Esophagus muscularis mucosa (tissue), 4 donors: ENCODE measurements at regions not wholly inside any gene's neighbourhood (a gene's known extent, or its start where the extent isn't known, plus 50 kb on each side); places are given as distances from the start of the nearest gene placed in this dataset.
"Not testable (repeated sequence)": the region's sequence is repeated elsewhere in the genome, so short reads cannot be mapped to it uniquely, and the experiment has no call there.

Experiments
- DNase-seq: peaks from one replicate; pipeline ENCODE4 v3.0.0-alpha.2; 2017; ENCODE audit errors: extremely low spot score
- H3K27ac ChIP-seq, 4 donors: fragments of 200-600 bp; sonication (generic); replicated peaks in 1 of 4; 1 replicate in 3 of 4; 2 replicates in 1 of 4; pipeline ENCODE4 v1.5.1; 2016 to 2019; ENCODE audit warnings: mild to moderate bottlenecking in 1 of 4
- H3K27me3 ChIP-seq, 4 donors: fragments of 200-600 bp; sonication (generic); one replicate each; pipeline versions ENCODE4 v1.5.1 to v1.6.0; 2016 to 2019
- H3K36me3 ChIP-seq, 4 donors: fragments of 200-600 bp; sonication (generic); one replicate each; pipeline ENCODE4 v1.5.1; 2016 to 2019
- H3K4me1 ChIP-seq, 4 donors: fragments of 200-600 bp; sonication (generic); one replicate each; pipeline ENCODE4 v1.5.1; 2016 to 2019
- H3K4me3 ChIP-seq, 4 donors: fragments of 200-600 bp; sonication (generic); 1 replicate in 2 of 4; 2 replicates in 2 of 4; pipeline ENCODE4 v1.5.1; 2016 to 2019; ENCODE audit warnings: mild to moderate bottlenecking in 4 of 4, moderate library complexity in 1 of 4
- H3K9me3 ChIP-seq, 4 donors: fragments of 200-600 bp; sonication (generic); 1 replicate in 3 of 4; 2 replicates in 1 of 4; pipeline ENCODE4 v1.5.1; 2016 to 2019
- CTCF ChIP-seq, 3 experiments: fragments of 200-600 bp in 2 of 3; fragments of 450-650 bp in 1 of 3; sonication (generic) in 2 of 3; IDR thresholded peaks; one replicate each; pipeline ENCODE4 v1.5.1; 2017 to 2019; ENCODE audit warnings: antibody characterized with exemption in 3 of 3, mild to moderate bottlenecking in 2 of 3, moderate library complexity in 1 of 3
- EP300 ChIP-seq: sonication (generic); formaldehyde crosslinking; IDR thresholded peaks from one replicate; pipeline ENCODE4 v1.6.1; 2017; ENCODE audit warnings: antibody characterized with exemption
- POLR2A ChIP-seq: fragments of 450-650 bp; IDR thresholded peaks from one replicate; pipeline ENCODE4 v1.6.1; 2017; ENCODE audit warnings: antibody characterized with exemption, moderate library complexity, mild to moderate bottlenecking, low read depth
- POLR2AphosphoS5 ChIP-seq, 2 donors: sonication (generic); formaldehyde crosslinking; IDR thresholded peaks; one replicate each; pipeline ENCODE4 v1.6.1; 2017; ENCODE audit warnings: antibody characterized with exemption in 2 of 2
- WGBS: methylation state at CpG from one replicate; pipeline ENCODE4 v1.1.5; 2018; 5-methylcytosine and 5-hydroxymethylcytosine counted together
- intact Hi-C: fragments of 100-400 bp; cut with DNase I; formaldehyde crosslinking; loops from one replicate; pipeline ENCODE4 v1.15.1; 2023

GRCh38 chr21:16117331-16117730, 387.5 kb downstream of the USP25 start:
- 62% methylated on average over 4 of the region's 4 CpGs for WGBS
- intact Hi-C loops: no loop called here
- TF ChIP-seq CTCF (IDR thresholded peaks at IDR 0.05): no peak
- no peak for TF ChIP-seq POLR2AphosphoS5 (IDR thresholded peaks at IDR 0.05)
- no peak for TF ChIP-seq EP300
- TF ChIP-seq POLR2A: no peak
- H3K4me1 ChIP-seq: no peaks in the 10 kb centered on the region
- DNase-seq: no peak
- peaks cover 0 to 8% (median 0%) of the 10 kb centered on the region in 4 donors for H3K9me3 ChIP-seq
- H3K27me3 ChIP-seq: no peaks in the 10 kb centered on the region
- H3K36me3 ChIP-seq: no peaks in the 10 kb centered on the region
- peak overlapping the region; percentile 6 to 41 (median 31) for H3K27ac ChIP-seq
- peak overlapping the region in 2 of 4 donors; percentile 2 to 12 for H3K4me3 ChIP-seq

GRCh38 chr21:16117851-16118590, 388.2 kb downstream of the USP25 start:
- no peak for TF ChIP-seq POLR2A
- no peak for TF ChIP-seq POLR2AphosphoS5 (IDR thresholded peaks at IDR 0.05)
- no peak for TF ChIP-seq EP300
- TF ChIP-seq CTCF (IDR thresholded peaks at IDR 0.05): no peak
- H3K9me3 ChIP-seq: peaks cover 0 to 12% (median 0%) of the 10 kb centered on the region in 4 donors
- WGBS: 38% methylated on average over 8 of the region's 8 CpGs
- no peaks in the 10 kb centered on the region for H3K27me3 ChIP-seq
- no peaks in the 10 kb centered on the region for H3K36me3 ChIP-seq
- intact Hi-C loops: no loop called here
- DNase-seq: no peak
- peak overlapping the region; percentile 6 to 41 (median 31) for H3K27ac ChIP-seq
- H3K4me1 ChIP-seq: no peaks in the 10 kb centered on the region
- H3K4me3 ChIP-seq: peak overlapping the region in 2 of 4 donors; percentile 5 to 12

- H3K9me3 ChIP-seq: peaks cover 0 to 7% (median 0%) of the 10 kb centered on the region in 4 donors
- H3K27ac ChIP-seq: peak overlapping the region in 1 of 4 donors; percentile 29
- no peak overlapping the region for H3K4me3 ChIP-seq
- peaks cover 0 to 5% (median 0%) of the 10 kb centered on the region in 4 donors for H3K4me1 ChIP-seq
- 74% methylated on average over 5 of the region's 5 CpGs for WGBS
- no peaks in the 10 kb centered on the region for H3K36me3 ChIP-seq
- DNase-seq: no peak
- intact Hi-C loops: loop anchor here (5.0 kb wide), 1 partner anchor 33 kb away; no protein-coding TSS in a partner anchor
- TF ChIP-seq POLR2AphosphoS5 (IDR thresholded peaks at IDR 0.05) (no peak), CTCF (IDR thresholded peaks at IDR 0.05) (no peak), EP300 (no peak), POLR2A (no peak)
- H3K27me3 ChIP-seq: no peaks in the 10 kb centered on the region
Measured at GRCh38 chr21:16124378-16125138, 394.8 kb downstream of the USP25 start.

- no peaks in the 10 kb centered on the region for H3K36me3 ChIP-seq
- no peaks in the 10 kb centered on the region for H3K27me3 ChIP-seq
- TF ChIP-seq POLR2A (no peak), POLR2AphosphoS5 (IDR thresholded peaks at IDR 0.05) (no peak), CTCF (IDR thresholded peaks at IDR 0.05) (no peak), EP300 (no peak)
- peaks cover 0 to 5% (median 0%) of the 10 kb centered on the region in 4 donors for H3K4me1 ChIP-seq
- no peak for DNase-seq
- intact Hi-C loops: no loop called here
- peak overlapping the region in 1 of 4 donors; percentile 29 for H3K27ac ChIP-seq
- H3K9me3 ChIP-seq: peaks cover 0 to 10% (median 1%) of the 10 kb centered on the region in 4 donors
- H3K4me3 ChIP-seq: no peak overlapping the region
- 64% methylated on average over 6 of the region's 6 CpGs for WGBS
Measured at GRCh38 chr21:16125274-16125673, 395.5 kb downstream of the USP25 start.

- H3K4me1 ChIP-seq, H3K9me3 ChIP-seq, H3K27me3 ChIP-seq, intact Hi-C loops, H3K4me3 ChIP-seq, H3K36me3 ChIP-seq, DNase-seq, H3K27ac ChIP-seq: not testable (repeated sequence)
- WGBS: 93% methylated on average over 8 of the region's 8 CpGs
Measured at GRCh38 chr21:16132453-16132852, 402.7 kb downstream of the USP25 start.
